HepG2 (cell line): ENCODE measurements at regions not wholly inside any gene's neighbourhood (a gene's known extent, or its start where the extent isn't known, plus 50 kb on each side); places are given as distances from the start of the nearest gene placed in this dataset.

Experiments
- ATAC-seq: fragments of 200-7000 bp; cut with Tn5 transposase; 3 replicates; pipeline ENCODE4 v1.9.1; 2020; ENCODE audit warnings: mild to moderate bottlenecking, moderate library complexity
- BruUV-seq: library from RNA; stranded (reverse); fragments of 400-500 nt; replicated peaks from 2 replicates; lab custom pipeline; 2021; lab: Mats Ljungman, UMichigan
- CTCF ChIA-PET: fragments of 300-600 bp; formaldehyde crosslinking; extraction: SDS; loops from one replicate; lab custom pipeline; 2021; ENCODE audit warnings: low total read pairs, inconsistent platforms, low intra/inter-chr PET ratio; lab: Yijun Ruan, JAX
- POLR2A ChIA-PET: fragments of 350-600 bp; sonication (Branson Sonifier 250); formaldehyde crosslinking; loops from one replicate; lab custom pipeline; 2020; ENCODE audit warnings: antibody characterized with exemption, inconsistent platforms; lab: Yijun Ruan, JAX
- DNase-seq: peaks from one replicate; pipeline ENCODE4 v3.0.0-alpha.2; 2015; ENCODE audit warnings: low spot score
- FAIRE-seq: peaks from 3 replicates; lab custom pipeline; 2011; peaks lifted over from hg19 to GRCh38; lab: Jason Lieb, UNC
- H2AFZ ChIP-seq: one replicate; pipeline ENCODE4 v1.6.1; 2011; ENCODE audit warnings: low read length, inconsistent platforms
- H3K27ac ChIP-seq: fragments of 300-600 bp; 3 replicates; pipeline ENCODE4 v1.8.0; 2011; ENCODE audit warnings: mixed run types, mild to moderate bottlenecking, mixed read lengths, low read length, inconsistent platforms; ENCODE audit not compliant: insufficient read depth; ENCODE audit errors: extremely low read length
- H3K27me3 ChIP-seq, 2 experiments: fragments of 200-600 bp in 1 of 2; 2 replicates in 1 of 2; 3 replicates in 1 of 2; pipeline versions ENCODE4 v1.6.0 to v1.8.0; 2011; ENCODE audit warnings: low read length in 2 of 2, mild to moderate bottlenecking in 2 of 2, moderate library complexity in 2 of 2, inconsistent platforms in 1 of 2; ENCODE audit not compliant: insufficient read depth in 2 of 2, control insufficient read depth in 1 of 2
- H3K36me3 ChIP-seq, 2 experiments: fragments of 200-600 bp in 1 of 2; replicated peaks in 1 of 2; 2 replicates in 1 of 2; 3 replicates in 1 of 2; pipeline versions ENCODE4 v1.5.1 to v1.8.0; 2011; ENCODE audit warnings: low read length in 2 of 2, inconsistent platforms in 1 of 2; ENCODE audit not compliant: insufficient read depth in 2 of 2, control insufficient read depth in 1 of 2
- H3K4me1 ChIP-seq: 2 replicates; pipeline ENCODE4 v1.5.1; 2012; ENCODE audit warnings: low read length, inconsistent platforms; ENCODE audit not compliant: insufficient read depth
- H3K4me2 ChIP-seq: 2 replicates; pipeline ENCODE4 v1.6.0; 2011; ENCODE audit warnings: low read depth, low read length, inconsistent platforms
- H3K4me3 ChIP-seq, 3 experiments: fragments of 200-600 bp in 1 of 3; sonication (generic), shearing (Covaris generic) in 1 of 3; replicated peaks in 1 of 3; 2 replicates each; pipeline ENCODE4 v1.5.1; 2011 to 2016; ENCODE audit warnings: low read length in 3 of 3, inconsistent platforms in 2 of 3, low read depth in 2 of 3, mild to moderate bottlenecking in 2 of 3, control low read depth in 1 of 3, mixed read lengths in 1 of 3; ENCODE audit not compliant: insufficient read depth in 1 of 3
- H3K79me2 ChIP-seq: one replicate; pipeline ENCODE4 v1.6.1; 2011; ENCODE audit warnings: low read length, inconsistent platforms; ENCODE audit not compliant: insufficient read depth
- H3K9ac ChIP-seq: 2 replicates; pipeline ENCODE4 v1.6.0; 2011; ENCODE audit warnings: mild to moderate bottlenecking, low read depth, low read length, inconsistent platforms; ENCODE audit not compliant: insufficient read depth
- H3K9me3 ChIP-seq: 2 replicates; pipeline ENCODE4 v1.5.1; 2012; ENCODE audit warnings: mild to moderate bottlenecking, low read length
- H4K20me1 ChIP-seq: 2 replicates; pipeline ENCODE4 v1.6.0; 2011; ENCODE audit warnings: inconsistent platforms, mild to moderate bottlenecking, low read length, moderate library complexity; ENCODE audit not compliant: insufficient read depth
- KDM5A ChIP-seq: fragments of 200-600 bp; sonication (generic); IDR thresholded peaks from 2 replicates; pipeline ENCODE4 v1.7.0; 2018; ENCODE audit warnings: antibody characterized with exemption, mild to moderate bottlenecking, low read length, borderline replicate concordance
- SIX1 ChIP-seq: sonication (generic); formaldehyde crosslinking; IDR thresholded peaks from 2 replicates; pipeline ENCODE4 v1.4.0; 2020; ENCODE audit warnings: missing genetic modification reagents, borderline replicate concordance
- U2AF1 ChIP-seq: fragments of 200-400 bp; formaldehyde crosslinking; optimal IDR thresholded peaks from 2 replicates; pipeline ENCODE3; 2017; ENCODE audit warnings: mild to moderate bottlenecking, low read depth, low read length
- ZBTB4 ChIP-seq: sonication (generic); formaldehyde crosslinking; IDR thresholded peaks from 2 replicates; pipeline ENCODE4 v1.4.0; 2020; ENCODE audit warnings: missing genetic modification reagents, mild to moderate bottlenecking, borderline replicate concordance
- ZNF235 ChIP-seq: sonication (generic); formaldehyde crosslinking; IDR thresholded peaks from 2 replicates; pipeline ENCODE4 v1.8.1; 2023; ENCODE audit warnings: mild to moderate bottlenecking, missing genetic modification reagents, borderline replicate concordance
- ZNF598 ChIP-seq: sonication (generic); formaldehyde crosslinking; IDR thresholded peaks from 2 replicates; pipeline ENCODE4 v1.5.1; 2020; ENCODE audit warnings: mild to moderate bottlenecking, missing genetic modification reagents, borderline replicate concordance
- ZNF670 ChIP-seq: sonication (generic); formaldehyde crosslinking; IDR thresholded peaks from 2 replicates; pipeline ENCODE4 v1.8.0; 2022; ENCODE audit warnings: mild to moderate bottlenecking, missing genetic modification reagents, borderline replicate concordance
- ZNF879 ChIP-seq: sonication (generic); formaldehyde crosslinking; IDR thresholded peaks from 2 replicates; pipeline ENCODE4 v1.8.1; 2023; ENCODE audit warnings: missing genetic modification reagents
- WGBS: methylation state at CpG from one replicate; pipeline ENCODE4 v1.1.6; 2017; ENCODE audit warnings: low lambda C conversion rate; 5-methylcytosine and 5-hydroxymethylcytosine counted together
- in situ Hi-C: cut with HindIII; loops from 2 replicates; pipeline ENCODE4 v1.10.0; 2017; ENCODE audit warnings: low pct_unique_long_range_greater_than_20kb; ENCODE audit not compliant: extremely low pct_ligation_motif_present
- intact Hi-C: fragments of 100-400 bp; cut with micrococcal nuclease; formaldehyde crosslinking; loops from one replicate; pipeline ENCODE4 v1.10.0; 2022; ENCODE audit not compliant: unreplicated experiment

DNA sequence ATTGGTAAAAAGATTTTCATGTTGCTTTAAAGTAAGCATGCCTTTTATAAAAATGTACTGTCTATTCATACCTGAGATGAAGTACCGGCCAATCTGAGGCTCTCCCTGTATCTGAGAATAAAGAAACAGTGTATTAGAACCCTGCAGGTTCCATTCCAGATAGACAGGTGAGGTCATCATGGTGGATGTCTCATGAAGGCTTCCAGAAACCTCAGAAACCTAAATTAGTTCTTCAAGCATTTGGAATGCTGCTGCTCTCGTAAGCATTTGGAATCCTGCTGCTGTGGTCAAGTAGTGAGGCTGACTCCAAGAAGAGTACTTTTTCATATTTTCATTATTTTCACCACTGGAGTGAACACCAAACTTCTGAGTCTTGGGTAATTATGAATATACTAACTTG, 642.3 kb downstream of the MAFB start:
- in situ Hi-C loops (no loop called here), intact Hi-C loops (no loop called here)
- Histone ChIP-seq H3K27ac (no peak overlapping the region), H2AFZ (no peak overlapping the region), H3K4me2 (no peak overlapping the region), H3K79me2 (no peaks in the 10 kb centered on the region), H3K4me3 (no peak overlapping the region), H4K20me1 (no peaks in the 10 kb centered on the region), H3K4me1 (no peaks in the 10 kb centered on the region), H3K9ac (no peak overlapping the region), H3K27me3 (no peaks in the 10 kb centered on the region), H3K36me3 (no peaks in the 10 kb centered on the region), H3K9me3 (peaks cover 70% of the 10 kb centered on the region)
- TF ChIP-seq U2AF1 = no peak
- no peak for TF ChIP-seq ZNF598 (CRISPR knock-in tag)
- TF ChIP-seq ZNF879 (CRISPR knock-in tag) = no peak
- no peak for TF ChIP-seq ZNF235 (CRISPR knock-in tag)
- no peak for TF ChIP-seq KDM5A
- no peak for TF ChIP-seq SIX1
- TF ChIP-seq ZNF670 (CRISPR knock-in tag) = no peak
- TF ChIP-seq ZBTB4 (CRISPR knock-in tag) = no peak
- ATAC-seq (no peak), DNase-seq (no peak), FAIRE-seq (no peak)
- POLR2A ChIA-PET = no interaction called here
- 6% methylated on average over 2 of the region's 2 CpGs for WGBS
- CTCF ChIA-PET = no interaction called here
- BruUV-seq = no TSS peak
